ENCODE measurements at regions not wholly inside any gene's neighbourhood (a gene's known extent, or its start where the extent isn't known, plus 50 kb on each side); places are given as distances from the start of the nearest gene placed in this dataset.
"Not testable (repeated sequence)": the region's sequence is repeated elsewhere in the genome, so short reads cannot be mapped to it uniquely, and the experiment has no call there.

GRCh38 chr13:39932514-39932913 is 277.1 kb downstream of the COG6 start:
- not testable (repeated sequence) for TF ChIP-seq CTCF, POLR2A, EP300 (IDR thresholded peaks at IDR 0.05)
